GM12864 (cell line): ENCODE measurements at regions not wholly inside any gene's neighbourhood (a gene's known extent, or its start where the extent isn't known, plus 50 kb on each side); places are given as distances from the start of the nearest gene placed in this dataset.

Experiments
- DNase-seq: peaks from one replicate; pipeline ENCODE4 v3.0.0-alpha.2; 2011; ENCODE audit warnings: low read depth
- H3K4me3 ChIP-seq: 2 replicates; pipeline ENCODE4 v1.5.1; 2011; ENCODE audit warnings: mild to moderate bottlenecking, low read depth, low read length, control low read depth
- CTCF ChIP-seq: IDR thresholded peaks from 2 replicates; pipeline ENCODE4 v1.5.1; 2011; ENCODE audit warnings: low read depth, mild to moderate bottlenecking, moderate library complexity, low read length, control low read depth, inconsistent platforms; ENCODE audit errors: missing control alignments

- TF ChIP-seq CTCF = no peak
Measured at GRCh38 chr2:156170929-156171328, 161.6 kb downstream of the NR4A2 start.

GRCh38 chr2:156165742-156166141 lies 166.8 kb downstream of the NR4A2 start:
- no peak for TF ChIP-seq CTCF
- no peak for DNase-seq
- H3K4me3 ChIP-seq = no peak overlapping the region

More at GRCh38 chr2:156170929-156171328, 161.6 kb downstream of the NR4A2 start:
- no peak for DNase-seq
- H3K4me3 ChIP-seq = no peak overlapping the region

GRCh38 chr2:156164091-156164720 lies 168.3 kb downstream of the NR4A2 start:
- TF ChIP-seq CTCF = no peak
- H3K4me3 ChIP-seq = no peak overlapping the region
- no peak for DNase-seq

- no peak for TF ChIP-seq CTCF
- no peak for DNase-seq
Measured at GRCh38 chr2:156158808-156159207, 173.7 kb downstream of the NR4A2 start.

GRCh38 chr2:156157670-156158069 lies 174.9 kb downstream of the NR4A2 start:
- no peak for TF ChIP-seq CTCF
- no peak overlapping the region for H3K4me3 ChIP-seq
- DNase-seq = no peak

More at GRCh38 chr2:156158808-156159207, 173.7 kb downstream of the NR4A2 start:
- no peak overlapping the region for H3K4me3 ChIP-seq

GRCh38 chr2:156156580-156156979 lies 175.9 kb downstream of the NR4A2 start:
- DNase-seq = no peak
- H3K4me3 ChIP-seq = no peak overlapping the region
- TF ChIP-seq CTCF = no peak

- no peak for TF ChIP-seq CTCF
- DNase-seq = no peak
- no peak overlapping the region for H3K4me3 ChIP-seq
Measured at GRCh38 chr2:156155319-156155718, 177.2 kb downstream of the NR4A2 start.
